DND-41 (cell line): ENCODE measurements at regions not wholly inside any gene's neighbourhood (a gene's known extent, or its start where the extent isn't known, plus 50 kb on each side); places are given as distances from the start of the nearest gene placed in this dataset.

Experiments
- ATAC-seq: fragments of 200-7000 bp; cut with Tn5 transposase; 3 replicates; pipeline ENCODE4 v1.9.1; 2021; ENCODE audit warnings: low read depth; ENCODE audit not compliant: insufficient read depth
- DNase-seq: peaks from one replicate; pipeline ENCODE4 v3.0.0-alpha.2; 2020
- H2AFZ ChIP-seq: 2 replicates; pipeline ENCODE4 v1.6.0; 2012; ENCODE audit warnings: low read depth, low read length
- H3K27ac ChIP-seq: 2 replicates; pipeline ENCODE4 v1.5.1; 2012; ENCODE audit warnings: low read length, inconsistent platforms
- H3K27me3 ChIP-seq: fragments of 200-600 bp; sonication (generic); 2 replicates; pipeline ENCODE4 v1.6.0; 2012; ENCODE audit warnings: low read length, mild to moderate bottlenecking, inconsistent platforms; ENCODE audit not compliant: insufficient read depth, poor library complexity
- H3K36me3 ChIP-seq: 2 replicates; pipeline ENCODE4 v1.5.1; 2012; ENCODE audit warnings: low read length, inconsistent platforms; ENCODE audit not compliant: insufficient read depth
- H3K4me1 ChIP-seq: 2 replicates; pipeline ENCODE4 v1.5.1; 2012; ENCODE audit warnings: mild to moderate bottlenecking, low read length; ENCODE audit not compliant: insufficient read depth
- H3K4me2 ChIP-seq: 2 replicates; pipeline ENCODE4 v1.6.0; 2012; ENCODE audit warnings: mild to moderate bottlenecking, moderate library complexity, low read length, inconsistent platforms; ENCODE audit not compliant: insufficient read depth
- H3K4me3 ChIP-seq, 2 experiments: fragments of 200-600 bp in 1 of 2; shearing (Covaris generic) in 1 of 2; 2 replicates each; pipeline ENCODE4 v1.5.1; 2012 to 2016; ENCODE audit warnings: inconsistent platforms in 2 of 2, low read length in 2 of 2, mild to moderate bottlenecking in 2 of 2, low read depth in 1 of 2, moderate library complexity in 1 of 2
- H3K79me2 ChIP-seq: 2 replicates; pipeline ENCODE4 v1.6.0; 2012; ENCODE audit warnings: low read length, inconsistent platforms; ENCODE audit not compliant: insufficient read depth
- H3K9ac ChIP-seq: 2 replicates; pipeline ENCODE4 v1.6.0; 2012; ENCODE audit warnings: low read depth, mild to moderate bottlenecking, inconsistent platforms, low read length, moderate library complexity
- H3K9me3 ChIP-seq: 2 replicates; pipeline ENCODE4 v1.5.1; 2012; ENCODE audit warnings: low read length, moderate library complexity, mild to moderate bottlenecking, inconsistent platforms; ENCODE audit not compliant: insufficient read depth, severe bottlenecking
- H4K20me1 ChIP-seq: 2 replicates; pipeline ENCODE4 v1.6.0; 2012; ENCODE audit warnings: low read length; ENCODE audit not compliant: insufficient read depth
- CTCF ChIP-seq: IDR thresholded peaks from 2 replicates; pipeline ENCODE4 v1.5.1; 2012; ENCODE audit warnings: borderline replicate concordance, low read length, moderate library complexity, mild to moderate bottlenecking; ENCODE audit not compliant: poor library complexity, severe bottlenecking; ENCODE audit errors: extremely low read depth
- EZH2 ChIP-seq: IDR thresholded peaks from 3 replicates; pipeline ENCODE4 v1.6.1; 2012; ENCODE audit warnings: borderline replicate concordance, low read depth, mild to moderate bottlenecking, moderate library complexity, low read length, inconsistent platforms; ENCODE audit not compliant: severe bottlenecking

- ATAC-seq, result no peak
- no peak for DNase-seq
- H3K79me2 ChIP-seq, result no peaks in the 10 kb centered on the region
- no peak overlapping the region for H3K4me2 ChIP-seq
- H3K36me3 ChIP-seq, result no peaks in the 10 kb centered on the region
- H3K27ac ChIP-seq, result no peak overlapping the region
- no peak overlapping the region for H3K4me3 ChIP-seq
- H3K9ac ChIP-seq, result no peak overlapping the region
- no peaks in the 10 kb centered on the region for H3K27me3 ChIP-seq
- no peaks in the 10 kb centered on the region for H3K9me3 ChIP-seq
- no peaks in the 10 kb centered on the region for H3K4me1 ChIP-seq
- no peaks in the 10 kb centered on the region for H4K20me1 ChIP-seq
- no peak overlapping the region for H2AFZ ChIP-seq
- TF ChIP-seq EZH2 (no peak), CTCF (no peak)
These were observed 50.8 kb upstream of the PDE3A start for GRCh38 chr12:20317554-20317953.
